Body of pancreas (tissue), 4 donors: ENCODE measurements at regions not wholly inside any gene's neighbourhood (a gene's known extent, or its start where the extent isn't known, plus 50 kb on each side); places are given as distances from the start of the nearest gene placed in this dataset.

Experiments used
- CTCF ChIP-seq, 7 experiments: fragments of 450-650 bp in 4 of 7; fragments of 200-600 bp in 3 of 7; sonication (generic) in 3 of 7; IDR thresholded peaks; one replicate each; pipeline ENCODE4 v1.5.1; 2016 to 2019; ENCODE audit warnings: antibody characterized with exemption in 7 of 7
- POLR2A ChIP-seq, 3 donors: fragments of 450-650 bp; IDR thresholded peaks; one replicate each; pipeline ENCODE4 v1.6.1; 2016; ENCODE audit warnings: antibody characterized with exemption in 3 of 3, mild to moderate bottlenecking in 2 of 3

- no peak for TF ChIP-seq POLR2A (IDR thresholded peaks at IDR 0.05)
- TF ChIP-seq CTCF (IDR thresholded peaks at IDR 0.05), result no peak
Observed at GRCh38 chr18:24930971-24931370, 421.0 kb downstream of the ZNF521 start.
